ENCODE measurements at regions not wholly inside any gene's neighbourhood (a gene's known extent, or its start where the extent isn't known, plus 50 kb on each side); places are given as distances from the start of the nearest gene placed in this dataset.
"Not testable (repeated sequence)": the region's sequence is repeated elsewhere in the genome, so short reads cannot be mapped to it uniquely, and the experiment has no call there.

DNA sequence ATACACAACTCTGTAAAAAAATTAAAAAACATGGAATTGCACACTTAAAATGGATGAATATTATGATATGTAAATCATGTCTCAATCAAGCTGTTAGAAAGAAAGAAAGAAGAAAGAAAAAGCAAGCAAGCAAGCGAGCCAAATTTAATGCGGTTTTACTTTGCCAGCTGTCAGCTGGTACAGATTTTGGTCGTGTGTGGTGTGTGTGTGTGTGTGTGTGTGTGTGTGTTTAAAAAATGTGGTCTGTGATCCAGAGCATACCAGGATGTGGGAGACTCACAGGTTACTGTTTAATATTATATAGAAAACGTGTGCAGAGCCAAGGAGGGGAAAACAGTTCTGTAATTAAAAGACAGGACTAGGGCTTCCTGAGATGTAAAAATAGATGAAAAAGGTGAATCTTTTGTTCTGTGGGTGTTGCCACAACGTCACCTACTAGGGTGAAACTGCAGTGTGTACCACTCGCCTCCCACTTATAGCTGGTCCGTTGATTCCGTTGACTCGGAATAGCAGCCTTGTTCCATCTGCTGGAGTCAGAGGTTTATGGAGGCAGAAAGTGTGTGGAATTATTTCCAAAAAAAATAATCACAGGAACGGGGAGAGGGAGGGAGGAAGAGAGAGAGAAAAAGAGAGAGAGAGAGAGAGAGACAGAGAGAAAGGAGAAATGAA, 197.7 kb downstream of the BCAS1 start:
- peak; percentile 61 for DNase-seq (ENCODE audit: low spot score)

DNA sequence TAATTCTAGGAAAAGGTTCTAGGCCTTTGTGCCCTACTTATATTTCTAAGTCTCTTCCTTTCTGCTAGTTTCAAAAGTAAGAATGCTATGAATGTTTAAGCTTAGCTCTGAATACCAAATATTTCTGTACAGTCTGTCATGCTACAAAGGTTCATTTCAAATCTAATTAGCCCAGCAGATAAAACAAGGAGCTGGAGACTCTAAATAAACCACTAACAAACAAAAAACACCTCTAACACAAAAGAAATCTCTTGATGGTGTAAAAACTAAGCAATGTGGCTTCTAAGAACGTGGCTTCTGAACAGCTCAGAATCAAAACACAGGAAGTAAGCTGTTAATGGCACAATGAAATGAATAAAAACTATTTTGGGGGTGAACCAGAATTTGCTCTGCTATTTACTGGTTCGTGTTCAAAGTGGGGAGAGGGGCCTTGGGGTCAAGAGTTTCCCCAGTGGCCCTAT, 198.3 kb downstream of the BCAS1 start:
- DNase-seq (ENCODE audit: low spot score): peak; percentile 53

GRCh38 chr20:53871541-53871940, 198.9 kb downstream of the BCAS1 start:
- DNase-seq (ENCODE audit: low spot score): no peak

GRCh38 chr20:53870426-53871315, 199.7 kb downstream of the BCAS1 start:
- no peak for DNase-seq (ENCODE audit: low spot score)

GRCh38 chr20:53869466-53870258, 200.7 kb downstream of the BCAS1 start:
- peak; percentile 85 for DNase-seq (ENCODE audit: low spot score)

DNA sequence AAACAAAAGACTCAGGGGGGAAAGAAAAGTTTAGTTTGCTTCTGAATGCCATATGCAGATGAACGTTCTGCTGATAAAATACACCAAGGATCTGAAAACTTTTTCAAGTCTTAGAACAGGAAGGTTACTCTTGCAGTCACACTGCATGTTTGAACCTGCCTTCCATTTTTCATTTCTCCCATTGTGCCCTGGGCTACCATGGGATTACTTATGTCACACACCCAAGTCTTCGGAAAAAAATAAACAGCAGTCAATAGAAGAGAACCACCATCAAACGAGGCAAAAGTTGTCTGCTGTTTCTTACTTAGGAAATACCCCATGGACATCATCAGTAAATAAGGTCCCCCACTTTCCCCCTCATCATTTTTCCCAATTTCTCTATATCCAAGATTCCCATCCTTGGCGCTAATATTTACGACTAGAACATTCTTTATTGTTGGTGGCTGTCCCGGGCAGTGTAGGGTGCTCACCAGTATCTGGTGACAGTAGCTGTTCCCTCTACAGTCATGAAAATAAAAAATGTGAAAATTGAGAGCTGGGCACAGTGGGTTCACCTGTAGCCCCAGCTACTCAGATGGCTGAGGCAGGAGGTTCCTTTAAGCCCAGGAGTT, 202.5 kb downstream of the BCAS1 start:
- no peak for DNase-seq (ENCODE audit: low spot score)

DNA sequence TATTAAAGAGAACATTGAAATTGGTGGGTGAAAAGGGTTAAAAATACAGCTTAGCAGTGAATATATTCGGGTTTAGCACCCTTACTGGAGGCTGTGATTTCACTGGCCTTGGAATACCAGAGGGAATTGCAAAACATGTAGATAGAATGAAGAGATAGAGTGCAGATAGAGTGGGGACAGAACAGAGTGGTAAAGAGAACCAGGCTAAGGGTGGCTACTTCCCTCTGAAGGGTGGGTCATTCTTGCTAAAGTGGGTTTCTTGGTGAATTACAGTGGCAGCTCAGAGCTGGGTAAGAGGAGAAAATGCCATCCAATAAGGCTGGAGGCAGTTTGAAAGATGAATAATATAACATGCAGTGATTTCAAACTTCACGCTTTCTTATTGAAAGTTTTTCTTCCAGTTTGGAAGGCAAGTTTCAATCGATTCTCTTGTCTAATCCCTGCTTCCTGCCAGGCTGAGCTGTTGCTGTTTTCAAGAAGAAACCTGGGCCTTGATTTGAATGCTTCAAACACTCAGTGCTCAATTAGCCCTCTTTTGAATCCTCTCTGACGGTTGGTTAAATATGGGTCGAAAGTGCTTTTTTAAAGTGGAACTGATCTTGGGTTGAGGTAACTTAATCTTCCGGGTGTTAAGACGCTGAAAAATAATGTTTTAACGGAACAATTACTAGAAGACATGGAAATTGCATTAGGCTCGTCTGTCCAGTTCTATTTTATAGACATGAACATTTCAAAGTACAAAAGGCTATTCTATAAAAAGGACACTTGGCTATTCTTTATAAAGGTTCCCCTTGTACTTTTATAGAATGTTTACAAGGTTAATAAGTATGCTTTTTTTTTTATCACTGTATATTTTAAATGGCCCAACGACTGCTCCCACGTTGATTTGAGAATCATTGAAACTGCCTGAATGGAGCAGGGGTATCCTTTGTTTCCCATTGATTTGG, 203.3 kb downstream of the BCAS1 start:
- peak; percentile 25 for DNase-seq (ENCODE audit: low spot score)

DNA sequence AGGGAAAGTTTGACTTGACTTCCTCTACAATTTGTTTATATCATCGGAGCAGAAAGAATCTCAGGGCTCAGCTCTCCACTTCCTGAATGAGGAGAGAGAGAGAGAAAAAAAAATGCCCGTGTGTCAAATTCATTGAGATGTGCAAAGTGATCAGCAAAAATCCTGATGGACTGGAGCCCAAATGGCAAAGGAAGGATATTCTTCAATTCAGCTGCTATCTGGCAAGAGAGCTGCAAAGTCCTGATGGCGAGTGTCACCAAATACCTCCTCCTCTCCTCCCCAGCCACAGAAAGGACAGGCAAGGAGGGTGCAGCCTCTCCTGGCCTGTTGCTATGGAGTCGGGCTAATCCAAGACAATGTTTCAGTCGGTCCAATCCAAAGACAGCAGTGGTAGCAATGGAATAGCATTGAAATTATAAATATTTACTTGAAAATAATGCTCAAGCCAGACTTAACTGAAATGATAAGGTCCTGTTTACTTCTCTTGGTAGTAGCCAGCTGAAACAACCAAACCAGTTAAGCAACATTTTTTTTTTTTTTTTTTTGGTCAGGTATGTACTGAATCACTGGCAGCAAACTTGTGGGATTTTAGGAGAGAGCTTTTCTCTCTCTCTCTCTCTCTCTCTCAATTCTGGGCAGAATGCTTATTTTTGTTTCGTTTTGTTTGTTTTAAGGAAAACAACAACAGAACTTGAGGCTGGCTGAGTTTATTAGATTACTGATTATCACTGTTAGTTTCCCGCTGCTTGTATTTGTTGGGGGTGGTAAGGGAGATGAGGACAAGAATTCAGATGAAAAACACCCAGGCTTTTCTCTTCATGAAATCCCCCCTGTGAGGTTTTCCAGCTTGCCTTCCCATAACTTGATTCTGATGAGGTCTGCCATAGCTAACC, 204.2 kb downstream of the BCAS1 start:
- DNase-seq (ENCODE audit: low spot score): no peak

DNA sequence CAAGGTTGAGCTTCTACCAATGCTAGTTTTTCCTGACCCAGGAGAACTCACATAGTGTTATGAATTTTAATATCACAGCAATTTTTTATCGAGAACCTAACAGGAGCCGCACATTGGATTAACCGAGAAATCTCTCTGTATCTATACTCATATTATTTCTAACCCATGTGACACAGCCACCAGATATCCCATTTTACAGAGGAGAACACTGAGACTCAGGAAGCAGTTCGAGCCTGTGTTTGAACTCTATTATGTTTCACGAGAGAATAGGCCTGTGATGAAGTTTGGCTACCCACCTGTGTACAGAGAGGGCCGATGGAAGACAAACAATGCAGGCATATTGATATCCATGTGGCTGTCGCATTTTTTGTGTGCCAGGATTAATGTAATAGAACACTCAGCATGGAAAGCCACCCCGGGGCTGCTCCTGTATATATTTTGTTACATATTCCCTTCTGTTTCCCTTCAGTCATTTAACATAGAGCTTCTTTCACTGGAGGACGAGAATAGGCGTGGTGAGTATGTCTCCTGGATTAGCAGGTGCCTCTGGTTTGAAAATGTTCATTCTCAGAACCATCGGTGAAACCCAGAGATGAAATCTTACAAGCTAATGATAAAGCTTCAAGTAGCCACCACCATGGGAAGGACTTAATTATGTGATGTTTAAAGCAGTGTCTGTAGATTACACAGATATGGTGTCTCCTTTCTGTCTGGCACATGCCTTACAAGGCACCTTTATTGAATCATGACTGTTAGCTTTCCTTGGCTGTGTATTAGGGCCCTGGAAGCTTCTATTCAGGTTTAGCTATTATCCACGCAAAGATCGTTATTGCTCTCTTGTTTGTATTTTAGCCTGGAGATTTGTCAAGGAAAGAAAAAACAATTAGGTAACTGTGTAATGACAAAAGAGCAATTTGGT, 205.4 kb downstream of the BCAS1 start:
- DNase-seq (ENCODE audit: low spot score): not testable (repeated sequence)

DNA sequence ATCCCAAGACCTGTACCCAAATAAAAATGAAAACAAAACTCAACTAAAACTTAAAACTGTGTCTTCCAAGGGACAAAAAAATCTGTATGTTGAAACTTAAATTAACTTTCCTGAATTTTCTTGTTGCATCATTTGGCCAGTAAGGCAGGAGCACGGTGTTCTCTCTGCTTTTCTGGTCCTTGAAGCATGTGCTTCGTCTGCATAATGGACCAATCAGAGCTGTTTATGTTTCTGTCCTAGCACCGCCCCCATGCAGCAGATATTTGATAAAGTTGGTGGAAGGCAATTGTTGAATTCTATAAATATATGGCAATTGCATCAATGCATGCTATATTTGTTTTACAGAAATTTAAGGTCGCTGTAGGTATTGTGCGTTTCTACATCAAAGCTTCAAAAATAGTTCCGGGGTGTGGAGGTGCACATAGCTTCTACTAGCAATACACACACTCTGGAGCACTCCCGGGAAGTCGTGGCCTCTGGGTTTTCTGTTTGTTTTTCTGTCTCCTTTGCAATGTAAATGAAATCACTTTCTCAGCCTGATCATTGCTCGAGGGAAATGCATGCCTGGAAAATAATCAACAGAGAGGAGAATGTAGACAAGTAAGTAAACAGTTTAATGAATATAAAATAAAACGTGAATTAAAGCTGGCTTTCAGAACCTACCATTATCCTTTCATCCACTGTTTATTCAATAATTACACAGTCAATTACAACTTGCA, 206.3 kb downstream of the BCAS1 start:
- not testable (repeated sequence) for DNase-seq (ENCODE audit: low spot score)

DNA sequence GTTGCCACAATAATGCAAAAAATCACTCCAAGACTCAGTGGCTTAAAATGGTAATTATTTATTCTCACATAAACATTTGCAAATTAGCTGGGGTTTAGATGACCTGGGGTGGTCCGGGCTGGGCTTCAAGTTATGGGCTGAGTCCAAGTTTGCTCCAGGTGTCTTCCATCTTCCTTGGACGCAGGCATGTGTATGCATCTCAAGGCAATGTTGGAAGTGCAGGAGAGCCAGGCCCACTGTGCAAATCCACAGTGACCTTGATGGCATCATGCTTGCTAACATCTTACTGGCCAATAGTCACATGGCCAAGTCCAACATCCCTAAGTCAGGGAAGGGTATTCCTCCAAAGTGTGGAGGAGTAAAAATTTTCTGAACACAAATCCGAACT, 206.9 kb downstream of the BCAS1 start:
- not testable (repeated sequence) for DNase-seq (ENCODE audit: low spot score)

GRCh38 chr20:53863039-53863438, 207.4 kb downstream of the BCAS1 start:
- DNase-seq (ENCODE audit: low spot score): not testable (repeated sequence)

- DNase-seq (ENCODE audit: low spot score): not testable (repeated sequence)
Observed at GRCh38 chr20:53862490-53862889, 207.9 kb downstream of the BCAS1 start.

DNA sequence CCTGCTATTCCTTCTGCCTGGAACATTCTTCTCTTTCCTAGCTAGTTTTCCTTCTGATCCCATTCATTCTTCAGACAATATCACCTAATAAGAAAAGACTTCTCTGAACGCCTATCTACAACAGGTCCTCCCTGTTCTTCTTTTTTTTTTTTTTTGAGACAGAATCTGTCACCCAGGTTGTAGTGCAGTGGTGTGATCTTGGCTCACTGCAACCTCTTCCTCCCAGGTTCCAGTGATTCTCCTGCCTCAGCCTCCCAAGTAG, 208.3 kb downstream of the BCAS1 start:
- DNase-seq (ENCODE audit: low spot score): not testable (repeated sequence)

DNA sequence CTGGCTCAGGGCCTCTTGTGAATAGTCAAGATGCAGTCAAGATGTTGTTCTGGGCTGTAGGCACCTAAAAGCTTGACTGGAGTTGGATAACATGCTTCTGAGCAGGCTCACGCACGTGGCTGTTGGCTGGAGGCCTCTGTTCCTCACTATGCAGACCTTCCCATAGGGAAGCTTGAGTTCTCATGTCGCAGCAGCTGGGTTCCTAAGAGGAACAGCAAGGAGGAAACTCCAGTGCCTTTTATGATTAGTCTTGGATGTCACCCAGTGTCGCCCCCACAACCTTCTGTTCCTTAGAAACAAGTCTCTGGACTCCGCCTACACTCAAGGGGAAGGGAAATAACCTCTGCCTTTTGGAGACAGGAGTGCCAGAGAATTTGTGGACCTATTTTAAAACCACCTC, 210.7 kb downstream of the BCAS1 start:
- no peak for DNase-seq (ENCODE audit: low spot score)

- DNase-seq (ENCODE audit: low spot score): not testable (repeated sequence)
Observed at GRCh38 chr20:53859009-53859408, 211.4 kb downstream of the BCAS1 start.

- DNase-seq (ENCODE audit: low spot score): not testable (repeated sequence)
Observed at GRCh38 chr20:53858516-53858915, 211.9 kb downstream of the BCAS1 start.

DNA sequence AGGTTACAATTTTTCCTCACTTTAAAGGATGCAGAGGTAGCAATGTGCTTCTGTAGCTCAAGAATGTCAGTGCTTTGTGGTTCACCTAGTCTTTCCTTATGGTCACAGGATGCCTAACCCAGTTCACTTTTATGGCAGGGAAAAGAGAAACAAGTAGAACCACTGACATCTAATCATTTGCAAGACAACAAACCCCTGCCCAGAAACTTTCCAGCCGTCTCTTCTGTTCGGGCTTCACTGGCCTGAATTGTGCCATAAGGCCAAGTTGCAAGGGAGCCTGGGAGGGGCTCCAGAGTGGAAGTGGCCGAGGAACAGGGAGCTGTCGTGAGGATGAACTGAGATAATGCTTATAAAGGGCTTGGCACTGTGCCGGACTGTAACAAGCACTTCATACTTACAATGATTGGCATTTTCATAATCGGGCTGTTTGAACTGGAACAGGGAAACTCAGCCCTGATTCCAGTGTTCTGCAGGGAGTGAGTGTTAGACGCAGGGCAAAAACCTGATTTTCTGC, 212.6 kb downstream of the BCAS1 start:
- DNase-seq (ENCODE audit: low spot score): no peak

Data from CD4-positive, alpha-beta T cell treated with Interleukin-2 at 100 ng/mL for 4 hours (primary cell).